ENCODE measurements at regions not wholly inside any gene's neighbourhood (a gene's known extent, or its start where the extent isn't known, plus 50 kb on each side); places are given as distances from the start of the nearest gene placed in this dataset.

DNA sequence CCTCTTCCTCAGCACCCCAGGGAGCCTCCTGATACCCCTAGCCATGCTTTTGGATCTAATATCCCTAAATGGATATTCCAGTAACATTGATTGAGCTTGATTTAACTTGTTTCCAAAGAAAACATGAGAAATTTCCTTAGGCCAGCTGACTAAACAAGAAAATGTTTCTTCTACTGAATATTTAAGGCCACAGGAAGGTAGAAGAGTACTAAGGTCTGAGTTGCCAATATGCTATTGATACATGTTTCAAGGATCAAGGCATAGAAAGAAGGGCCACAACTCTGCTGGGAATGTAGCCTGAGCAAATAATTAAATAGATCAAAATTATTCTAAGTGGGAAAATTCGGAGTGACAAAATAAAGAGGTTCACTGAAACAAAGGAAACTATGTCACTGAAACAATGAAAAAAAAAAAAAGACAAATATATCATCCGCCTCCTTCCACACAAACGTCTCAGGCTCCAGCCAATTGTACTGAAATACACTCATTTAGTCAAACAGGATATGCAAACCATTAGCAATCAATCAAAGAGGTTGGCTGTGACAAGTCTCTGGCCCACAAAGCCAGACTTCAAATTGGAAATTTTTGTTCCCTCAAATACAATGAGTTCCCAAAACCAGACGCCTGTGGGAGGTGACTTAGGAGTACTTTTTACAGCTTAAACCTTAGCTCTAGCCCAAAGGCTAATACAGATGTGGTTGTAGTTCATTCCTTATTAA lies 396.2 kb downstream of the HTR7 start:
- ATAC-seq (no peak), DNase-seq (ENCODE audit: low read depth, low spot score) (no peak)
- Histone ChIP-seq H3K9me3 (ENCODE audit: control insufficient read depth, insufficient read depth, low read depth, low read length) (no peaks in the 10 kb centered on the region), H3K36me3 (ENCODE audit: control insufficient read depth, insufficient read depth, low read length) (no peaks in the 10 kb centered on the region), H3K27me3 (ENCODE audit: control insufficient read depth, insufficient read depth, low read length) (no peaks in the 10 kb centered on the region), H3K4me1 (ENCODE audit: control insufficient read depth, insufficient read depth, low read length) (no peaks in the 10 kb centered on the region), H3K27ac (ENCODE audit: low read length) (no peak overlapping the region), H3K4me3 (ENCODE audit: low read depth in 2 of 2, low read length in 2 of 2) (no peak overlapping the region)
- CTCF ChIA-PET = no interaction called here
- POLR2A ChIA-PET = no interaction called here
- in situ Hi-C loops (cut with HindIII; ENCODE audit: low pct_unique_long_range_greater_than_20kb, low sequenced_read_pairs) (no loop called here), intact Hi-C loops (cut with micrococcal nuclease; ENCODE audit: unreplicated experiment) (no loop called here)
- TF ChIP-seq REST (IDR thresholded peaks at IDR 0.05; ENCODE audit: insufficient read depth in 1 of 2, low read depth in 2 of 2, low read length in 1 of 2) = no peak
- TF ChIP-seq, protein P1, sequence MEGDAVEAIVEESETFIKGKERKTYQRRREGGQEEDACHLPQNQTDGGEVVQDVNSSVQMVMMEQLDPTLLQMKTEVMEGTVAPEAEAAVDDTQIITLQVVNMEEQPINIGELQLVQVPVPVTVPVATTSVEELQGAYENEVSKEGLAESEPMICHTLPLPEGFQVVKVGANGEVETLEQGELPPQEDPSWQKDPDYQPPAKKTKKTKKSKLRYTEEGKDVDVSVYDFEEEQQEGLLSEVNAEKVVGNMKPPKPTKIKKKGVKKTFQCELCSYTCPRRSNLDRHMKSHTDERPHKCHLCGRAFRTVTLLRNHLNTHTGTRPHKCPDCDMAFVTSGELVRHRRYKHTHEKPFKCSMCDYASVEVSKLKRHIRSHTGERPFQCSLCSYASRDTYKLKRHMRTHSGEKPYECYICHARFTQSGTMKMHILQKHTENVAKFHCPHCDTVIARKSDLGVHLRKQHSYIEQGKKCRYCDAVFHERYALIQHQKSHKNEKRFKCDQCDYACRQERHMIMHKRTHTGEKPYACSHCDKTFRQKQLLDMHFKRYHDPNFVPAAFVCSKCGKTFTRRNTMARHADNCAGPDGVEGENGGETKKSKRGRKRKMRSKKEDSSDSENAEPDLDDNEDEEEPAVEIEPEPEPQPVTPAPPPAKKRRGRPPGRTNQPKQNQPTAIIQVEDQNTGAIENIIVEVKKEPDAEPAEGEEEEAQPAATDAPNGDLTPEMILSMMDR (IDR thresholded peaks at IDR 0.05) = no peak
- TF ChIP-seq SIN3A (IDR thresholded peaks at IDR 0.05; ENCODE audit: borderline replicate concordance, insufficient read depth, low read depth, low read length) = no peak
- TF ChIP-seq POLR2AphosphoS5 (IDR thresholded peaks at IDR 0.05; ENCODE audit: low read depth, low read length) = no peak
- TF ChIP-seq TCF7L2 (IDR thresholded peaks at IDR 0.05; ENCODE audit: low read depth, low read length) = no peak
- BruUV-seq (replicated peaks) = no TSS peak

- DNase-seq (ENCODE audit: low read depth, low spot score) (no peak), ATAC-seq (no peak)
- H3K27ac ChIP-seq (ENCODE audit: low read length) = no peak overlapping the region
- no peaks in the 10 kb centered on the region for H3K27me3 ChIP-seq (ENCODE audit: control insufficient read depth, insufficient read depth, low read length)
- POLR2A ChIA-PET = no interaction called here
- H3K4me1 ChIP-seq (ENCODE audit: control insufficient read depth, insufficient read depth, low read length) = no peaks in the 10 kb centered on the region
- no peaks in the 10 kb centered on the region for H3K36me3 ChIP-seq (ENCODE audit: control insufficient read depth, insufficient read depth, low read length)
- H3K4me3 ChIP-seq (ENCODE audit: low read depth in 2 of 2, low read length in 2 of 2) = no peak overlapping the region
- BruUV-seq (replicated peaks) = no TSS peak
- intact Hi-C loops (cut with micrococcal nuclease; ENCODE audit: unreplicated experiment) (no loop called here), in situ Hi-C loops (cut with HindIII; ENCODE audit: low pct_unique_long_range_greater_than_20kb, low sequenced_read_pairs) (no loop called here)
- TF ChIP-seq REST (IDR thresholded peaks at IDR 0.05; ENCODE audit: insufficient read depth in 1 of 2, low read depth in 2 of 2, low read length in 1 of 2) (no peak), TCF7L2 (IDR thresholded peaks at IDR 0.05; ENCODE audit: low read depth, low read length) (no peak), POLR2AphosphoS5 (IDR thresholded peaks at IDR 0.05; ENCODE audit: low read depth, low read length) (no peak), SIN3A (IDR thresholded peaks at IDR 0.05; ENCODE audit: borderline replicate concordance, insufficient read depth, low read depth, low read length) (no peak)
- TF ChIP-seq, protein P1 (IDR thresholded peaks at IDR 0.05) = no peak
- no peaks in the 10 kb centered on the region for H3K9me3 ChIP-seq (ENCODE audit: control insufficient read depth, insufficient read depth, low read depth, low read length)
- CTCF ChIA-PET = no interaction called here
Observed at GRCh38 chr10:90462749-90463470, 394.9 kb downstream of the HTR7 start.

Measured in Panc1 (cell line).